ENCODE measurements at regions not wholly inside any gene's neighbourhood (a gene's known extent, or its start where the extent isn't known, plus 50 kb on each side); places are given as distances from the start of the nearest gene placed in this dataset.

GRCh38 chr13:78978381-78978998, 319.5 kb upstream of the OBI1 start:
- TF ChIP-seq CTCF (IDR thresholded peaks at IDR 0.05) (peak; percentile 55; the same call in 1 of the 2 replicates), REST (IDR thresholded peaks at IDR 0.05; ENCODE audit: insufficient read depth in 1 of 2, low read depth in 2 of 2, low read length in 1 of 2) (no peak)

All from Panc1 (cell line).